ENCODE measurements at regions not wholly inside any gene's neighbourhood (a gene's known extent, or its start where the extent isn't known, plus 50 kb on each side); places are given as distances from the start of the nearest gene placed in this dataset.

DNA sequence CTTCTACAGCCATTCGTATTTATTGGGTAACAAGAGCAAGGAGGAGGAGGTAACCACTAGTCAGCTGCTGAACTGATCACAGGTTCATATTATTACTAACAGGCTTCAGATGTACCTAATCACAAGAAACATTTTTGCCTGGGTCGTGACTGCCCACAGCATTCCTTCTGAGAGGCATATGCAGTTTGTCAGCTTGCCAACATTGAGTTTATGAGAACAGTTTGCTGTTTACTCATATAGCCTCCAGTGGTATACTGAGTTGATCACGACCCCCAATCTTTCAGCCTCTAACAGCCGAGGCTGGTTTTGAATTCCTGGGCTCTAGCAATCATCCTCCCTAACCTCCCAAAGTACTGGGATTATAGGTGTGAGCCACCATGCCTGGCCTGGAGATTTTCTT lies 693.6 kb downstream of the TLE1 start:
- no peak for TF ChIP-seq CTCF (IDR thresholded peaks at IDR 0.05)
- no peak for TF ChIP-seq EP300 (IDR thresholded peaks at IDR 0.05)

Data from sigmoid colon (tissue), 4 donors.